ENCODE measurements at regions not wholly inside any gene's neighbourhood (a gene's known extent, or its start where the extent isn't known, plus 50 kb on each side); places are given as distances from the start of the nearest gene placed in this dataset.

DNA sequence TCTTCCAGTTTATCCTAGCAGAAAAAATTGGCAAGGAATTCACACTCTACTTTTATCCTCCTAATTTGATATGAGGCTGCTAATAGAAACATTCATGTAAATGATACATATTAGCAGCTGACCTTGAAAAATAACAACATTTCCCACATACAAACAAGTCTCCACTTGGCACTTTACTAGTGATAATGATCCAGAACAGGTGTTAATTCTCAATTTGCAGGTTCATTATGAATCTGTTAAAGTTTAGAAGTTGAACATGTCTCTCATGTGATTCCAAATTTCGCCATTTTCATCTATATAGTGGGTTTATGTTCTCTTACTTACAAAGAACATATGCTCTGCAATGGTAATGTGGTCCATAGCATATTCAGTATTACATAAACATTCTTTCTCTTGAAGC, 1396.8 kb upstream of the LRRTM3 start:
- in situ Hi-C loops (cut with HindIII; ENCODE audit: low sequenced_read_pairs) = no loop called here

DNA sequence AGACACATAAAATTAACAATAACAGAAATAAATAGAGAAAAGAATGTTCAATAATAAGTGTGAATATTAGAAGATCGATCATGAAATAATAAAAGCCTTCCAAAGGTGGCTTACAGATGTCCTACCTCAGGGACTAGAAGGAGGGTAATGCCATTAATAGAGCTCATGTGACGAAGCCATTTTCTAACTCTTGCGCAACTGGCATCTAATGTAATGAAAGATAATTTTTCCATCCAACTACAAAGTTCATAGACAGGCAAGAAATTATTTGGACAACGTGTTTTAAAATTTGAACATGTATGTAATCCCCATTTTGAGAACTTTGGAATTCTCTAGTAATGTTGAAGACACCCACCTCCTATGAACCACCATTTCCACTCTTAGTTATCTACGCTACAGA, 1394.3 kb upstream of the LRRTM3 start:
- in situ Hi-C loops (cut with HindIII; ENCODE audit: low sequenced_read_pairs) = no loop called here

DNA sequence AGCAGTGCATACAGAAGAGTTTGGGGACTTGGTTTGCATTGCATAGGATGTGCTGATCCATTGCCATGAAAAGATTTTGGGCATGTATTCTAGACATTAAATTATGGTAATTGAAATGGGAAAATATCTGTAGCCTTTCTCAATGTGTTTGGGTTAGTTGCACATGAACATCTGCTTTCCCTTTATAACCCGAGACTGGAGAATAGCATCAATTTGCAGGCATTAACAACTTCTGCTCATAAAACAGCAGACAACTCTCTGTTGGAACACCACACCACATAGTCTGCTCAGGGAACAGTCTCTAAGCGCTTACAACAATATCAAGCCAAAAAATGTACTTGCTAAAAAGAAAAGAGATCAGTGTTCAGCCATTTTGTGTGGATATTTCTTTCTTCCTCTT, 1391.1 kb upstream of the LRRTM3 start:
- in situ Hi-C loops (cut with HindIII; ENCODE audit: low sequenced_read_pairs) = no loop called here

DNA sequence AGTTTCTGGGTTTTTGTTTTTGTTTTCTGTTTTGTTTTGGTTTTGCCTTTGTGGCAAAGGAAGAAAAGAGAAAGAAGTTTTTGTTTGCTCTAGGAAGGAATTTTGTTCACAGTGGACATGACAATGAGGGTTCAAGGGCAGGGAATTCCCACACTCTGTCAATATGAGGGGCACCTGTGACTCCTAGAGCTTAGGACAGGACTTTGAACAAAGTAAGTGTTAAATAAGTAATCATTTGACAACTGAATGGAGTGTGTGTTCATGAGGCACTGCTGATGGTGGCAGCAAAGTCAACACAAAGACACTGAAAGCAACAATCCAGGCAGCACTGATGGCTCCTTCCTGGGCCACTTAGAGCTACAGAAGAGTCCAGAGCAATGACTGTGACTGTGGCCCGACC, 1381.1 kb upstream of the LRRTM3 start:
- in situ Hi-C loops (cut with HindIII; ENCODE audit: low sequenced_read_pairs) = no loop called here

DNA sequence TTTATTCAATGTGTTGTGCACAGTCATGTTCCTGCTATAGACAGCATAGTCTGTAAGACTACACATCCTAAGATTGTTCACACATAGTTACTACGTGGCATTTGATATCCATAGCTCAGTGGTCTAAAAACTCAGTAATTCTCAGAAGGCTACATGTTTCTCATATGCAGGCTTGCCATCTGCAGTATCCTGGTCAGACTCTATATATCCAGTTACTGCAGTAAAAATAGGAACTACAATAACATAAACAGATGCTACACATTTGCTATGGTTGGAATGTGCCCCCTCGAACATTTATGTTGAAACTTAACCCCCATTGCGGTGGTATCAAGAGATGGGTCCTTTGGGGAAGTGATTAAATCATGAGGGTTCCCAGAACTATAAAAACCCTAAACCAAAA, 1377.8 kb upstream of the LRRTM3 start:
- in situ Hi-C loops (cut with HindIII; ENCODE audit: low sequenced_read_pairs) = no loop called here

DNA sequence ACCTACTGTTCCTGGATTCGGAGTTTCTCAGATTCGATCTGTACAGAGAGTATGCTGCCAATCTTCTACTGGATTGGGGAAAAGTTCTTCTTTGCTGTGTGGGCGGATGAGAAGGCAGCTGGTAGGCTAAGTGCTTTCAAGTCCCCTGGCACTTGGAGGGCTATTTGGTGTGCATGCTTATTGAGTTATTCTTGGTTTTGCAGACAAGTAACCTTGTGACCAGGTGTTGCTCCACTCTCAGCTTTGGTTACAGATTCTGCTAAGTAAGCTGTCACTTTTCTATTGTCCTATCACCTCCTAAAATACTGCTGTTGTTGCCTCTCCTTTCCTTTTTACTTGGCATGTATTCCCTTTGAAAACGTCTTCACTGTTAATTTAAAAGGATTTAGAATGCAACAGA, 1375.1 kb upstream of the LRRTM3 start:
- in situ Hi-C loops (cut with HindIII; ENCODE audit: low sequenced_read_pairs) = no loop called here

DNA sequence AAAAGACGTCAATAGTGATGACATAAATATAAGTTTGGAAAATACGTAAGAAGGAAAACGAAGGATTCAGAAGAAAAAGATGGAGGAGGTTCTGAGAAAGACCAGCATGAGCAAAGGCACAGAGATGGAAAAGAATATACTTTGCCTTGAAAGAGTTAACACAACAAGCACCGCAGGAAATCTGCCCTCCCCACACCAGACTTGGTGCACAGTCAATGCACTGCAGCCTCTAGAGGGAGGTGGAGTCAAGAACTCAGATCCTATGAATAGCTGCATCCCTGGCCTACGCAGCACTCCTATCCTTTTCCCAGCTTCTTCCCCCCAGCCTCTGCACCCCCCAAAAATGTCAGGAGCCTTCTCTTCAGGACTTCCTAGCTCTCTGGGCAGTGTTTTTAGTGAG, 1370.6 kb upstream of the LRRTM3 start:
- in situ Hi-C loops (cut with HindIII; ENCODE audit: low sequenced_read_pairs) = no loop called here

DNA sequence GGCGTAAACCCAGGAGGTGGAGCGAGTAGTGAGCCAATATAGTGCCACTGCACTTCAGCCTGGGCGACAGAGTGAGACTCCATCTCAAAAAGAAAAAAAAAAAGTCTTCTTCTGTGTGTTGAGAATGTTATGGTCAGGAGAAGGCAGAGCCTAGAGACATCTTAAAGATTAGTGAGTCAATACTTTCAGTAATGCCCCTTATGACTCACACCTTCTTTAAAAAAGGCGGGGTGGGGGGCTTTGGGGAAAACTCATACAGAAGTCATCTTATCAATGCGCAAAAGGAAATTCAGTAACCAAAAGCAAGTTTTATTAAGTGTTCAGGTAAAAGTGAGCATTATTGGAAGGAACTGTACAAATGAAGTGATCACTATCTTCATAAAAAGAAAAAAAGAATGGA, 1369.8 kb upstream of the LRRTM3 start:
- in situ Hi-C loops (cut with HindIII; ENCODE audit: low sequenced_read_pairs) = no loop called here

DNA sequence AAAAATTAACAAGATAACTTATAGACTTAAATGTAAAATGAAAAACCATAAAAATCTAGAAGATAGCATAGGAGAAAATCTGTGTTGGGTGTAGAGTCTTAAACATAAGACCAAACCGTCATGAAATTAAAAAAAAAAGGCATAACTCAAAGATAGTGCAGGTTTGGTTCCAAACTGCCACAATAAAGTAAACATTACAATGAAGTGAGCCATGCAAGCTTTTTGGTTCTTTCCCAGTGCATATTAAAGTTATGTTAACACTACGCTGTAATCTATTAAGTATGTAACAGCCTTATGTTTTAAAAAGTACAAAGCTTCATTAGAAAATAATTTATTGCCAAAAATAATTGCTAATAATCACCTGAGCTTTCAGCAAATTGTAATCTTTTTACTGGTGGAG, 1366.5 kb upstream of the LRRTM3 start:
- in situ Hi-C loops (cut with HindIII; ENCODE audit: low sequenced_read_pairs) = no loop called here

DNA sequence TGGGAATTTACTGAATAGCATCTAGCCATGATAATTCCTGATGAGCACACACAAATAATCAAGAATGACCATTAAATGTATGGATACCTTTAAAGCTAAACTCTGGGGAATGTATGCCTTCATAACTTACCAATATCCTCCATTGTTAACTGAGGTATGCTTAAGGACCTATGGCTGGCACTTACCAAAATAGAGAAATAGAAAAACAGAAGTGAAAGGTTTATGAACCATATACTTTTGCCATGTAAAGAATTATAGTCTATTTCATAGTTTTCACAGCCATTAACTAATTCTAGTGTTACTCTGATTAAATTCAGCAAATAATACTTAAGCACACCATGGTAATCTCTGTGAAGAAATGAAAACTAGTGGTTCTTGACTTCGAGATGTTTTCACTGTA, 1360.6 kb upstream of the LRRTM3 start:
- in situ Hi-C loops (cut with HindIII; ENCODE audit: low sequenced_read_pairs) = no loop called here

DNA sequence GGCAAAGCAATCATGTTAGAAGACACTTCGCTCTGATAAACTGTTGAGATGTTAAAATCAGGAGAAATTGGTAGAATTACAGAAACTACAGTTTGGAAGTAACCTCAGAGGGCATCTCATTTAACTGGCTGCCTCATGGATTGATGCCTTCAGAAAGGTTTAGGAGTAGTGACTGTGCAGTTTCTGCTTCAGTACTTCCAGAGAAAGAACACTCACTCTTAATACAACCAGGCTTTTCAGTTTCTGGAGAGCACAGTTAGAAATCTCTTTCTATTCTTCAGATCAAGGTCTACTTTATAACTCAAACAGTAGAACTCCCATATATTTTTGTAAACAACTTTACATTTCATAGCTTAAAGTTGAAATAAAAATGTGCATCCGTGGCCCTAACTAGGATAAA, 1358.9 kb upstream of the LRRTM3 start:
- in situ Hi-C loops (cut with HindIII; ENCODE audit: low sequenced_read_pairs) = no loop called here

DNA sequence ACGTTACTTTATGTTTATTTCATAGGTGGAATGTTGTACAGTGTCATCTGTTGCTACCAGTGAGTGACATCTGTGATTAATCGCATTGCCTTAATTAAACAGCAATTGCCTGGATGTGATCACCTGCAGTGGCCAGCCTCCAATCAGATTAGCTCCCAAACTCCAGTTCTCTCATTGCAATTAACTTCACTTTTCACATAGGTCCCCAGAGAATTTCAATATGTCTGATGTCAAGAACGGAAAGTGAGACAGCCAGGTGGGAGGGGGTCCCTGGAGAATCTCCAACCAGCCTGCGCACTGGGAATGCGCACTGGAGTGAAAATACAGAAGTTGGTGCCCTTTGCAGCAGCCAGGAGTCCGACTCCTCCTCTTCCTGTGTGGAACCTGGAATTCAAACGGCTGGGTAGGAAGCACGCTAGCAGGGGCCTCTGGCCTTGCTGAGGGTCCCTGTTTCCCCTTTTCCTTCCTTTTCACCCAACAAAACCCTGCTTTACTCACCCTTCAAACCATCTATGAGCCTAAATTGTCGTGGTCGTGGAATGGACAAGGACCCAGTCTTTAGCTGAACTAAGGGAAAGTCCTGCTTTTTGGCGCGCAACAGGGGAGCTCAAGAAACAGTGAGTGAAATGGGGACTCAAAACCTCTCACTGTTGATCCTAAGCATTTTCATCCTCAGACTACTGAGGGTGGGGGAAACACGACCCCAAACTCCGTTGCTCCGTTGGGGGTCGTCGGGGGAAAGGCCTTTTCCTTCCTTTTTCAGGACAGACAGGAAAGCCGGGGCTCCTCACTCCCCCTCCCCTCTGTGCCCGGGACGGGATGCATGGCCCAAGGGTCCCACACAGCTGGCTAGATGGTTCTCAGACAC, 1355.5 kb upstream of the LRRTM3 start:
- in situ Hi-C loops (cut with HindIII; ENCODE audit: low sequenced_read_pairs) = no loop called here

DNA sequence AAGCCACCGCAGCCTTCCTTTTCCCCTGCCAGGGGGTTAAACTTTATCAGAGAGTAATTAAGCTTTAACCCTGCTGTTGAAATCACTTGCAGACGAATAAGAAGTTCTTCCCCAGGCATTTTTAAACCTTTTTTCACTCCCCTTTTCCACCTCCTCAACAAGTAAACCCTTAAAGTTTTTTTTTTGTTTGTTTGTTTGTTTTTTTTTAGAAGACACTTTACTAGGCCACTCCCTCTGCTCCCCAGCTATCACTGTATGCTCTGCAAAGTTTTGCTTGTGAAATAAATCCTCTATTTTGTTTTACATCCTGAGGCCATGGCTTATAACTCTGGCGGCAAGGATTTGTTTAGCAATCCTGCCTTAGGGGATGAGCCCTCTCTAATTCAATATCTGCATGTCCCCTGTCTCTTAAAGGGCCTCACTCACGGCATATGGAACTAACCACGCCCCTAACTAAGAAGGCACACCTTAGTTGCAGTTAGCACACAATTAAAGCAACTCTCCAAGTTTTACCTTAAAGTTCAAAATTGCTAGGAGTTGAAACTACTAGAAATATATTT, 1354.7 kb upstream of the LRRTM3 start:
- in situ Hi-C loops (cut with HindIII; ENCODE audit: low sequenced_read_pairs) = no loop called here

DNA sequence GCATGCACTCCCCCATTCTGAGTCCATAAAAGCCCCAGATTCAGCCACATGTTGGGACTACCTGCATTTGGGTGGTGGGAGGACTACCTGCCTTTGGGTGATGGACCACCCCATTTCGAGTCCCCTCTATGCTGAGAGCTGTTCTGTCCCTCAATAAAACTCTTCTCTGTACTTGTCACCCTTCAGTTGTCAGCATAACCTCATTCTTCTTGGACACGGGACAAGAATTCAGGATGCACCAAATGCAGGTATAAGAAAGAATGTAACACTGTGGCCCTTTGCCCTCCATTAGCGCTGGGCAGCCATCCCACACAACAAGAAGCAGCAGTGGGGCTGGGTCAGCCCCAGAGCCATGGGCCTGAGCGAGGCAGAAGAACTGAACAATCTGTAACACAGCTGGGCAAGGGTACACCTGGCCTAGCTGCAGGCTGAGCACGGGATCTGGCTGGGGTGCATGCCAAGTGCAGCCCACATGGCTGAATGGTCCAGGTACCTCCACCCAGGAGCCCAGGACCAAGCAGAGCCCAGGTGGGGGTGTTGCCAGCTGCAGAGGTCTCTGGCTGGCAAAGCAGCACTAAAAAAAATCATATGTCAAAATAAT, 1344.3 kb upstream of the LRRTM3 start:
- in situ Hi-C loops (cut with HindIII; ENCODE audit: low sequenced_read_pairs) = no loop called here

DNA sequence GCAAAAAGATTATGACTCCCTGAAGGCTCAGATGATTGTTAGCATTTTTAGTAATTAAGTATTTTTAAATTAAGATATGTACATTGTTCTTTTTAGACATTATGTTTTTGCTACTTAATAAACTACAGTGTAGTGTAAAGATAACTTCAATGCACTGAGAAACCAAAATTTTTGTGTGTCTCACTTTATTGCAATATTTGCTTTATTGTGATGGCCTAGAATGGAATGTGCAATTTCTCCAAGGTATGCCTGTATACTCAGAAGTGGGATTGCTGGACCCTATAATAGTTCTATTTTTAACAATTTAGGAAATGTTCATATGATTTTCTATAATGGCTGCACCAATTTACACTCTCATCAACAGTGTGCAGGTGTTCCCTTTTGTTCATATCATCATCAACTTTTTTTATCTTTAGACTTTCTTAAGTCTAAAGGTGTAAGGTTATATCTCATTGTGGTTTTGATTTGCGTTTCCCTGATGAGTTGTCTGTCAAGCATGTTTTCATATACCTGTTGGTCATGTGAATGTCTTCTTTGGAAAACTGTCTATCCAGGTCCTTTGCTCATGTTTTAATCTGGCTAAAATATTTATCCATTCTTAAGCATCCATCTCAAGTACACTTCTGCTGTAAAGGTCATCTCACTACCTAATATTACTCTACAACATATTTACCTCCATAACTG, 1323.5 kb upstream of the LRRTM3 start:
- in situ Hi-C loops (cut with HindIII; ENCODE audit: low sequenced_read_pairs) = no loop called here

DNA sequence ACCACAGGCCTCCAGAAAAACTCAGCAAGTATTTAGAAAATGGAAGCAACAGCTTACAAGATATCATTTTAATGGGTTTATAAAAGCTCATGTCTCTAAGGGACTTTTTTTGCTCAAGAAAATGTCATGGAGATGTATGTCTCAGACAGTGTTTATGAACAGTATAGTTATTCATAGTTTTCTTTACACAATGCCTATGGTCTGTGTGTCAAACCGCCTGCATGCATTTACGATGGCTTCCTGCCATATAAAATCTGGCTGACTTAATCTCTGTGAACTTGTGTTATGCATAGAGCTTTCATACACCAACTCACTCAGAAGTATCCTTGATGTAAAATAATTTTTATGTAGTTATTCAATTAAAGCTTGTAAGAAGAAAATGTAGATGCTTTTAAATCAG, 1314.2 kb upstream of the LRRTM3 start:
- in situ Hi-C loops (cut with HindIII; ENCODE audit: low sequenced_read_pairs) = no loop called here

DNA sequence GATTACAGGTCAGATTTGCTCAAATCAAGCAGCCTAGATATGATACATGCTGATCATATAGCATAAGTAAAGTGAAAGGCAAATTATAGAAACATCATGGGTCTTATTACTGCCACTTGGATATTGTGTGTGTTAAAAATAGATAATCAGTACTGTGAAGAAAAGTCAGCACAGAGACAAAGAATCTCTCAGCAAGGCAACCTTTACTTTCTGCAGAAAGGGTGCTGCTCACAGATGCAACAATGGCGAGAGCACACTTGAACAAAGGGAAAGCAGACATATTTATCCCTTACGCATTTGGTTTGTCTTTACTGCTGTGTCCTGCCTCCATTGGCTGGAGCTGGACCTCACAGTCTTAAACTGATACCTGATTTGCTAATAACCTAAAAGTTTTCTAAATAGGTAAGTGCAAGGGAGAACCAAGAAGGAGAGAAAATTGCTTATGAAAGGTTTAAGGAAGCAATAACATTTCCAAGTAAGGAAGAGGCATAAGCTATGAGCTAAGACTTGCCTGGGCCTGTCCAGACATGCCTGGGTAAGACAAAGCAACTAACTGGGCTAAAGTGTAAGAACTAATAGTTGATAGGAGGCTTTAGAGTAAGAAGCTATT, 1310.8 kb upstream of the LRRTM3 start:
- in situ Hi-C loops (cut with HindIII; ENCODE audit: low sequenced_read_pairs) = no loop called here

DNA sequence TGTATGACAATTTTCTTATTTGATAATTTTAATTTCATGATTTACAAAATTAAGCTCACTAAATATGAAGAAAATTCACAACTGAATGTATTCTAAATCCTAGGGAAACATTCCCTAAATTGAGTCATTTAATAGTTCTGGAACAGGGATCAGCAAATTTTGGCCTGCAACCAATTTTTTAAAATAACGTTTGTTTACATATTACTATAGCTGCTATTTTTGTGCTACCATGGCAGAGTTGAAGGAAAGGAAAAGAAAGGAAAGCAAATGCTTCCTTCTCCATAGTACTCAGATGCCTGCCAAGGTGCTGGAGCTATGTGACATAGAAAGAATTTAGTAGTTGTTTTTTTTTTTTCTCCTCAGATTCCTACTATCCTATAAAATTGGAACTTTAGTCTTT, 1307.7 kb upstream of the LRRTM3 start:
- in situ Hi-C loops (cut with HindIII; ENCODE audit: low sequenced_read_pairs) = no loop called here

DNA sequence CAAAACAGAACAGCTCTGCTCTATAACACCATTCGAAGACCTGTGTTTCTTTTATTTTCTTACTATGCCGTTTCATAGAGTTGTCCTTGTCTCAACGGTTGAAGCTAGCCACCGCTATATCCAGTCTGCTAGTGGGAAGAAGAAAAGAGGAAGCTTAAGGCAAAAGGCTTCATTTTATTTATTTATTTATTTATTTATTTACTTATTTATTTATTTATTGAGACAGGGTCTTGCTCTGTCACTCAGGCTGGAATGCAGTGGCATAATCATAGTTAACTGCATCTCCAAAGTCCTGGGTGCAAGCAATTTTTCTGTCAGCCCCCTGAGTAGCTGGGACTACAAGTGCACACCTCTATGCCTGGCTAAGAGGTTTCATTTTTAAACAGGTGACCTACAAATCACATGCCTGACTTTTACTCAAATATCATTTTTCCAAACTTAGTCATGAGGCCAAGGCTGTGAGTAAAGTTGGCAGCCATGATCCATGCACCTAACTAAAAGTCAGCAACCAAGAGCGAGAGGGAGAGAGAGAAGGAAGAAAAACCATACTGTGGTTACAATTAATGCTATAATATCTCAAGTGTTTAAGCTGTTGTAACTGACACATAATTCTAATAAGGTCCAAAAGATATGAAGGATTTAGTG, 1305.3 kb upstream of the LRRTM3 start:
- in situ Hi-C loops (cut with HindIII; ENCODE audit: low sequenced_read_pairs) = no loop called here

DNA sequence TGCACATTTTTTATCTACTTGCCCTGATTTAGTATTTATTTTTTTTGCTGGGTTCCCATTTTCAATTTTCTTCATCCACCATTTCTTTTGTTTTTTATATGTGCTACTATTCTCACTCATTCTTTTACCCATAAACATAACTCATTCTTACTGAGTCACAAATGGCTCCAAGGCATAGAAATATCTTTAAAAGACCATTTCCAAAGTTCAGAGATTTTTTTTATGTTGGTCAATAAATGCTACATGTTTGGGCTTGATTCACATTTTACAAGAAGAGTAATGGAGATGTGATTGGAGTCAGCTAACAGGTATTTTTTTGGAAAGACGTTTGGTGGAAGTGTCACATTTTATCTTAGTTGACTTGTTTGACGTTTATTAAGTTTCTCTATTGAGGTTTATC, 1303.2 kb upstream of the LRRTM3 start:
- in situ Hi-C loops (cut with HindIII; ENCODE audit: low sequenced_read_pairs) = no loop called here
